Kidney (tissue), 13 donors: ENCODE measurements at regions not wholly inside any gene's neighbourhood (a gene's known extent, or its start where the extent isn't known, plus 50 kb on each side); places are given as distances from the start of the nearest gene placed in this dataset.

ENCODE experiments used
- DNase-seq, 5 donors: peaks; one replicate each; pipeline ENCODE4 v3.0.0-alpha.2; 2013 to 2020
- FAIRE-seq: peaks from 2 replicates; lab custom pipeline; 2012; peaks lifted over from hg19 to GRCh38; lab: Jason Lieb, UNC
- H3K27ac ChIP-seq, 2 donors: one replicate each; pipeline ENCODE4 v1.7.0; 2013; ENCODE audit warnings: low read depth in 2 of 2, low read length in 2 of 2, inconsistent platforms in 1 of 2
- H3K27me3 ChIP-seq: one replicate; pipeline ENCODE4 v1.7.1; 2013; ENCODE audit warnings: low read length, inconsistent platforms; ENCODE audit not compliant: control insufficient read depth, insufficient read depth
- H3K36me3 ChIP-seq, 3 donors: one replicate each; pipeline versions ENCODE4 v1.7.0 to v1.7.1; 2013; ENCODE audit warnings: low read length in 3 of 3, control low read depth in 1 of 3, inconsistent platforms in 1 of 3; ENCODE audit not compliant: insufficient read depth in 3 of 3, control insufficient read depth in 2 of 3
- H3K4me1 ChIP-seq, 3 donors: one replicate each; pipeline versions ENCODE4 v1.7.0 to v1.7.1; 2013; ENCODE audit warnings: low read length in 3 of 3, inconsistent platforms in 1 of 3, low read depth in 1 of 3; ENCODE audit not compliant: control insufficient read depth in 2 of 3, insufficient read depth in 2 of 3
- H3K4me3 ChIP-seq, 3 donors: one replicate each; pipeline versions ENCODE4 v1.7.0 to v1.8.1; 2013; ENCODE audit warnings: low read length in 3 of 3, control low read depth in 1 of 3, inconsistent platforms in 1 of 3
- H3K9ac ChIP-seq, 3 donors: one replicate each; pipeline versions ENCODE4 v1.7.0 to v1.7.1; 2013; ENCODE audit warnings: low read length in 3 of 3, control low read depth in 1 of 3, inconsistent platforms in 1 of 3
- H3K9me3 ChIP-seq, 3 donors: one replicate each; pipeline versions ENCODE4 v1.7.0 to v1.7.1; 2013; ENCODE audit warnings: low read length in 3 of 3, control low read depth in 1 of 3, inconsistent platforms in 1 of 3; ENCODE audit not compliant: control insufficient read depth in 2 of 3, insufficient read depth in 1 of 3
- CTCF ChIP-seq: IDR thresholded peaks from 3 replicates; pipeline ENCODE4 v1.5.1; 2012; ENCODE audit warnings: mild to moderate bottlenecking, moderate library complexity, borderline replicate concordance; ENCODE audit not compliant: insufficient read depth; ENCODE audit errors: extremely low read depth
- intact Hi-C: fragments of 100-400 bp; cut with DNase I; formaldehyde crosslinking; loops from one replicate; pipeline ENCODE4 v1.11.1; 2022
- donor health status: control.
- donor health status: control.
- donor health status: control.
- donor health status: control.
- donor health status: control.
- donor health status: DM: yes; HTN: yes; CAD: no.
- donor health status: Normal renal cell carcinoma (clear cell type).

GRCh38 chr11:19628018-19628417 lies 84.6 kb upstream of the NAV2 start:
- Histone ChIP-seq H3K27me3 (no peaks in the 10 kb centered on the region), H3K4me1 (peaks cover 0 to 6% (median 0%) of the 10 kb centered on the region in 3 donors), H3K4me3 (no peak overlapping the region), H3K9me3 (peaks cover 0 to 4% (median 0%) of the 10 kb centered on the region in 3 donors), H3K27ac (peak overlapping the region in 1 of 2 donors; percentile 57), H3K36me3 (no peaks in the 10 kb centered on the region), H3K9ac (no peak overlapping the region)
- TF ChIP-seq CTCF: no peak
- intact Hi-C loops: no loop called here
- DNase-seq (peak in 1 of 5 donors; percentile 90), FAIRE-seq (no peak)

DNA sequence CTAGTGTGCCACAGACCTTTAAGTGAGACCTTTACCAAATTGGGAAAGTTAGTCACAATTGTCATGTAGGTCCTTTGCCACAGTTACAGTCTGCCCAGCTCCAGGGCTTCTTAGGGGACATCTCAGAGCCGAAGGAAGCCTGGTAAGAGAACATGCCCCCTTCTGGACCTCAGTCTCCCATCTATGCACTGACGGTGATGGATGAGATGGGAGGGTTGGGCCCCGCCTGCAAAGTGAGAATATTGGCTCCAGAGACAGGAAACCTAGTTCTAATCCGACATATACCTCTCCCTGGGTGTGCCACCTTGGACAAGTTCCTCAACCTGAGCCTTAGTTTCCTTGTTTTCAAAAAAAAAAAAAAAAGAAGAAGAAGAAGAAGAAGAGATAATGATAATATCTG lies 85.1 kb upstream of the NAV2 start:
- H3K27ac ChIP-seq: no peak overlapping the region
- TF ChIP-seq CTCF: no peak
- FAIRE-seq: no peak
- peaks cover 0 to 6% (median 0%) of the 10 kb centered on the region in 3 donors for H3K4me1 ChIP-seq
- intact Hi-C loops: no loop called here
- no peak for DNase-seq
- no peaks in the 10 kb centered on the region for H3K27me3 ChIP-seq
- H3K36me3 ChIP-seq: no peaks in the 10 kb centered on the region
- H3K9ac ChIP-seq: no peak overlapping the region
- H3K4me3 ChIP-seq: no peak overlapping the region
- H3K9me3 ChIP-seq: peaks cover 0 to 4% (median 0%) of the 10 kb centered on the region in 3 donors

GRCh38 chr11:19625438-19625837 lies 87.2 kb upstream of the NAV2 start:
- Histone ChIP-seq H3K9me3 (peaks cover 0 to 4% (median 0%) of the 10 kb centered on the region in 3 donors), H3K4me1 (peaks cover 0 to 6% (median 0%) of the 10 kb centered on the region in 3 donors), H3K27me3 (no peaks in the 10 kb centered on the region), H3K4me3 (no peak overlapping the region), H3K36me3 (no peaks in the 10 kb centered on the region), H3K27ac (no peak overlapping the region), H3K9ac (no peak overlapping the region)
- intact Hi-C loops: no loop called here
- no peak for DNase-seq
- no peak for TF ChIP-seq CTCF
- no peak for FAIRE-seq
